ENCODE measurements at regions not wholly inside any gene's neighbourhood (a gene's known extent, or its start where the extent isn't known, plus 50 kb on each side); places are given as distances from the start of the nearest gene placed in this dataset.

- DNase-seq (ENCODE audit: low read depth, low spot score) = no peak
Measured at GRCh38 chr13:83601539-83601938, 280.7 kb downstream of the SLITRK1 start.

- DNase-seq (ENCODE audit: low read depth, low spot score) = no peak
Measured at GRCh38 chr13:83592095-83592494, 290.2 kb downstream of the SLITRK1 start.

GRCh38 chr13:83589814-83590213 lies 292.5 kb downstream of the SLITRK1 start:
- no peak for DNase-seq (ENCODE audit: low read depth, low spot score)

GRCh38 chr13:83577183-83577582 lies 305.1 kb downstream of the SLITRK1 start:
- DNase-seq (ENCODE audit: low read depth, low spot score) = no peak

GRCh38 chr13:83568019-83568418 lies 314.3 kb downstream of the SLITRK1 start:
- no peak for DNase-seq (ENCODE audit: low read depth, low spot score)

- no peak for DNase-seq (ENCODE audit: low read depth, low spot score)
Measured at GRCh38 chr13:83563499-83563898, 318.8 kb downstream of the SLITRK1 start.

GRCh38 chr13:83557845-83558244 lies 324.4 kb downstream of the SLITRK1 start:
- no peak for DNase-seq (ENCODE audit: low read depth, low spot score)

- DNase-seq (ENCODE audit: low read depth, low spot score) = no peak
Measured at GRCh38 chr13:83549671-83550070, 332.6 kb downstream of the SLITRK1 start.

GRCh38 chr13:83547043-83547442 lies 335.2 kb downstream of the SLITRK1 start:
- no peak for DNase-seq (ENCODE audit: low read depth, low spot score)

GRCh38 chr13:83546476-83546875 lies 335.8 kb downstream of the SLITRK1 start:
- DNase-seq (ENCODE audit: low read depth, low spot score) = no peak

GRCh38 chr13:83538636-83539035 lies 343.6 kb downstream of the SLITRK1 start:
- no peak for DNase-seq (ENCODE audit: low read depth, low spot score)

- no peak for DNase-seq (ENCODE audit: low read depth, low spot score)
Measured at GRCh38 chr13:83536941-83537340, 345.3 kb downstream of the SLITRK1 start.

- DNase-seq (ENCODE audit: low read depth, low spot score) = no peak
Measured at GRCh38 chr13:83536153-83536552, 346.1 kb downstream of the SLITRK1 start.

GRCh38 chr13:83532809-83533208 lies 349.5 kb downstream of the SLITRK1 start:
- no peak for DNase-seq (ENCODE audit: low read depth, low spot score)

- no peak for DNase-seq (ENCODE audit: low read depth, low spot score)
Measured at GRCh38 chr13:83531022-83531421, 351.3 kb downstream of the SLITRK1 start.

- DNase-seq (ENCODE audit: low read depth, low spot score) = no peak
Measured at GRCh38 chr13:83516781-83517180, 365.5 kb downstream of the SLITRK1 start.

GRCh38 chr13:83515268-83516015 lies 366.8 kb downstream of the SLITRK1 start:
- no peak for DNase-seq (ENCODE audit: low read depth, low spot score)

- DNase-seq (ENCODE audit: low read depth, low spot score) = no peak
Measured at GRCh38 chr13:83508771-83509301, 373.4 kb downstream of the SLITRK1 start.

- DNase-seq (ENCODE audit: low read depth, low spot score) = no peak
Measured at GRCh38 chr13:83503424-83503823, 378.9 kb downstream of the SLITRK1 start.

- no peak for DNase-seq (ENCODE audit: low read depth, low spot score)
Measured at GRCh38 chr13:83499286-83499685, 383.0 kb downstream of the SLITRK1 start.

- DNase-seq (ENCODE audit: low read depth, low spot score) = no peak
Measured at GRCh38 chr13:83498481-83499190, 383.6 kb downstream of the SLITRK1 start.

- no peak for DNase-seq (ENCODE audit: low read depth, low spot score)
Measured at GRCh38 chr13:83498045-83498444, 384.2 kb downstream of the SLITRK1 start.

GRCh38 chr13:83496501-83496900 lies 385.8 kb downstream of the SLITRK1 start:
- no peak for DNase-seq (ENCODE audit: low read depth, low spot score)
